H1 (cell line): ENCODE measurements at regions not wholly inside any gene's neighbourhood (a gene's known extent, or its start where the extent isn't known, plus 50 kb on each side); places are given as distances from the start of the nearest gene placed in this dataset.

Experiments
- CTCF ChIA-PET: fragments of 300-600 bp; sonication (Branson Sonifier 250); formaldehyde crosslinking; loops from one replicate; lab custom pipeline; 2021; ENCODE audit not compliant: partially characterized antibody; lab: Charles Lee
- POLR2A ChIA-PET: fragments of 300-600 bp; sonication (Branson Sonifier 250); formaldehyde crosslinking; loops from one replicate; lab custom pipeline; 2021; ENCODE audit warnings: inconsistent platforms; ENCODE audit not compliant: partially characterized antibody; lab: Charles Lee
- DNase-seq, 2 experiments: peaks; one replicate each; pipeline versions ENCODE4 v3.0.0 to v3.0.0-alpha.2; 2010 to 2022; ENCODE audit warnings: low spot score in 2 of 2, low read depth in 1 of 2, mixed read lengths in 1 of 2
- FAIRE-seq: peaks from 2 replicates; lab custom pipeline; 2011; peaks lifted over from hg19 to GRCh38; lab: Jason Lieb, UNC
- H2AFZ ChIP-seq: 2 replicates; pipeline ENCODE4 v1.8.1; 2012; ENCODE audit warnings: low read length, inconsistent platforms
- H2AK5ac ChIP-seq: 2 replicates; pipeline ENCODE4 v1.6.1; 2013; ENCODE audit warnings: low read depth, low read length
- H2BK120ac ChIP-seq: replicated peaks from 2 replicates; pipeline ENCODE3; 2013; ENCODE audit warnings: low read depth, low read length, inconsistent platforms
- H2BK12ac ChIP-seq: 2 replicates; pipeline ENCODE4 v1.6.1; 2013; ENCODE audit warnings: low read depth, low read length
- H2BK15ac ChIP-seq: 2 replicates; pipeline ENCODE4 v1.6.1; 2013; ENCODE audit warnings: low read length
- H2BK20ac ChIP-seq: 2 replicates; pipeline ENCODE4 v1.6.1; 2013; ENCODE audit warnings: low read length
- H2BK5ac ChIP-seq: 2 replicates; pipeline ENCODE4 v1.6.1; 2013; ENCODE audit warnings: low read depth, low read length
- H3K14ac ChIP-seq: 2 replicates; pipeline ENCODE4 v1.6.1; 2013; ENCODE audit warnings: inconsistent platforms; ENCODE audit not compliant: insufficient read length
- H3K18ac ChIP-seq: 2 replicates; pipeline ENCODE4 v1.6.1; 2013; ENCODE audit warnings: low read length; ENCODE audit errors: extremely low read depth
- H3K23ac ChIP-seq: 2 replicates; pipeline ENCODE4 v1.6.1; 2013; ENCODE audit warnings: inconsistent platforms; ENCODE audit not compliant: insufficient read length
- H3K23me2 ChIP-seq: 2 replicates; pipeline ENCODE4 v1.6.1; 2013; ENCODE audit warnings: low read depth, low read length
- H3K27ac ChIP-seq: 2 replicates; pipeline ENCODE4 v1.6.1; 2011; ENCODE audit warnings: low read depth, low read length, inconsistent platforms
- H3K27me3 ChIP-seq, 4 experiments: replicated peaks in 1 of 4; 1 replicate in 1 of 4; 2 replicates in 3 of 4; pipeline versions ENCODE4 v1.6.1 to v1.8.1; 2011 to 2013; ENCODE audit warnings: low read length in 3 of 4, mild to moderate bottlenecking in 3 of 4, inconsistent platforms in 2 of 4, mixed read lengths in 2 of 4, moderate library complexity in 1 of 4; ENCODE audit not compliant: control insufficient read depth in 3 of 4, insufficient read depth in 3 of 4; ENCODE audit errors: extremely low read depth in 1 of 4
- H3K36me3 ChIP-seq, 4 experiments: 2 replicates each; pipeline versions ENCODE4 v1.6.1 to v1.8.1; 2011 to 2013; ENCODE audit warnings: mild to moderate bottlenecking in 4 of 4, low read length in 3 of 4, moderate library complexity in 2 of 4, control low read depth in 1 of 4, inconsistent platforms in 1 of 4; ENCODE audit not compliant: insufficient read depth in 4 of 4, control insufficient read depth in 2 of 4
- H3K4ac ChIP-seq: replicated peaks from 2 replicates; pipeline ENCODE3; 2013; ENCODE audit warnings: low read length, low read depth, mixed read lengths, inconsistent platforms; ENCODE audit not compliant: insufficient read length
- H3K4me1 ChIP-seq, 4 experiments: replicated peaks in 1 of 4; 1 replicate in 1 of 4; 2 replicates in 3 of 4; pipeline versions ENCODE4 v1.6.1 to v1.8.1; 2011 to 2013; ENCODE audit warnings: low read length in 3 of 4, inconsistent platforms in 2 of 4, mixed read lengths in 1 of 4; ENCODE audit not compliant: insufficient read depth in 4 of 4, control insufficient read depth in 3 of 4
- H3K4me2 ChIP-seq, 2 experiments: 2 replicates each; pipeline versions ENCODE4 v1.6.1 to v1.8.1; 2011 to 2013; ENCODE audit warnings: low read depth in 2 of 2, low read length in 2 of 2, control low read depth in 1 of 2, inconsistent platforms in 1 of 2, mild to moderate bottlenecking in 1 of 2; ENCODE audit not compliant: insufficient read depth in 1 of 2
- H3K4me3 ChIP-seq, 4 experiments: fragments of 200-600, 300-600 bp in 1 of 4; sonication (generic), shearing (Covaris generic), sonication (Bioruptor Twin) in 1 of 4; 2 replicates each; pipeline versions ENCODE4 v1.5.1 to v1.8.1; 2011 to 2016; ENCODE audit warnings: low read length in 4 of 4, low read depth in 3 of 4, control low read depth in 2 of 4, inconsistent platforms in 2 of 4, mild to moderate bottlenecking in 2 of 4, mixed read lengths in 1 of 4, moderate library complexity in 1 of 4; ENCODE audit not compliant: insufficient read depth in 2 of 4; ENCODE audit errors: extremely low read depth in 1 of 4
- H3K56ac ChIP-seq: replicated peaks from 2 replicates; pipeline ENCODE3; 2013; ENCODE audit warnings: low read depth, mild to moderate bottlenecking, mixed read lengths, low read length, inconsistent platforms; ENCODE audit not compliant: insufficient read length
- H3K79me1 ChIP-seq: 2 replicates; pipeline ENCODE4 v1.6.1; 2013; ENCODE audit warnings: low read depth, low read length, control low read depth
- H3K79me2 ChIP-seq, 2 experiments: 2 replicates each; pipeline versions ENCODE4 v1.6.1 to v1.8.1; 2012 to 2013; ENCODE audit warnings: low read length in 2 of 2, mild to moderate bottlenecking in 2 of 2, inconsistent platforms in 1 of 2; ENCODE audit not compliant: insufficient read depth in 2 of 2, control insufficient read depth in 1 of 2
- H3K9ac ChIP-seq, 4 experiments: replicated peaks in 1 of 4; 1 replicate in 1 of 4; 2 replicates in 3 of 4; pipeline versions ENCODE4 v1.6.1 to v1.8.1; 2011 to 2013; ENCODE audit warnings: low read depth in 3 of 4, low read length in 3 of 4, control low read depth in 2 of 4, mild to moderate bottlenecking in 2 of 4, moderate library complexity in 2 of 4, inconsistent platforms in 1 of 4; ENCODE audit errors: extremely low read depth in 1 of 4
- H3K9me3 ChIP-seq, 2 experiments: 2 replicates each; pipeline versions ENCODE4 v1.6.1 to v1.8.1; 2012 to 2013; ENCODE audit warnings: mild to moderate bottlenecking in 2 of 2, moderate library complexity in 2 of 2, control low read depth in 1 of 2, inconsistent platforms in 1 of 2, low read depth in 1 of 2, low read length in 1 of 2, mixed read lengths in 1 of 2; ENCODE audit not compliant: insufficient read depth in 2 of 2
- H4K20me1 ChIP-seq, 2 experiments: replicated peaks in 1 of 2; 2 replicates each; pipeline versions ENCODE3 to v1.8.1; 2011 to 2013; ENCODE audit warnings: inconsistent platforms in 2 of 2, low read length in 2 of 2, mild to moderate bottlenecking in 1 of 2; ENCODE audit not compliant: insufficient read depth in 2 of 2, control insufficient read depth in 1 of 2
- H4K5ac ChIP-seq: 2 replicates; pipeline ENCODE4 v1.6.1; 2013; ENCODE audit warnings: low read length, low read depth, mixed read lengths, inconsistent platforms; ENCODE audit not compliant: insufficient read length
- H4K8ac ChIP-seq: 2 replicates; pipeline ENCODE4 v1.8.0; 2013; ENCODE audit warnings: mild to moderate bottlenecking, moderate library complexity, low read length, inconsistent platforms; ENCODE audit not compliant: insufficient read depth; ENCODE audit errors: extremely low read depth
- H4K91ac ChIP-seq: replicated peaks from 2 replicates; pipeline ENCODE3; 2013; ENCODE audit warnings: low read length, mixed read lengths, inconsistent platforms; ENCODE audit not compliant: insufficient read length
- BACH1 ChIP-seq: IDR thresholded peaks from 2 replicates; pipeline ENCODE4 v1.6.1; 2012; ENCODE audit warnings: low read length, improper control_type of control experiment
- BRCA1 ChIP-seq: IDR thresholded peaks from 2 replicates; pipeline ENCODE4 v1.6.1; 2012; ENCODE audit warnings: low read depth, low read length, improper control_type of control experiment
- CHD1 ChIP-seq: IDR thresholded peaks from 2 replicates; pipeline ENCODE4 v1.6.1; 2012; ENCODE audit warnings: low read depth, low read length, improper control_type of control experiment
- CHD2 ChIP-seq: IDR thresholded peaks from 2 replicates; pipeline ENCODE4 v1.6.1; 2012; ENCODE audit warnings: low read length, improper control_type of control experiment
- EZH2 ChIP-seq: fragments of 200-600 bp; sonication (generic); IDR thresholded peaks from 2 replicates; pipeline ENCODE4 v1.7.1; 2012; ENCODE audit warnings: low read depth, mild to moderate bottlenecking, moderate library complexity, low read length, inconsistent platforms; ENCODE audit not compliant: severe bottlenecking
- JUN ChIP-seq: IDR thresholded peaks from 2 replicates; pipeline ENCODE4 v1.6.1; 2011; ENCODE audit warnings: low read depth, mild to moderate bottlenecking, improper control_type of control experiment, low read length
- JUND ChIP-seq: IDR thresholded peaks from 2 replicates; pipeline ENCODE4 v1.6.1; 2011; ENCODE audit warnings: mild to moderate bottlenecking, improper control_type of control experiment, low read length
- KDM4A ChIP-seq: IDR thresholded peaks from one replicate; pipeline ENCODE4 v1.7.1; 2012; ENCODE audit warnings: low read depth, mild to moderate bottlenecking, moderate library complexity, low read length, inconsistent platforms; ENCODE audit not compliant: severe bottlenecking
- SIN3A ChIP-seq, 2 experiments: IDR thresholded peaks in 1 of 2; conservative IDR thresholded peaks in 1 of 2; 2 replicates each; pipeline ENCODE4 v1.6.1; 2011 to 2012; ENCODE audit warnings: low read length in 2 of 2, improper control_type of control experiment in 1 of 2, low read depth in 1 of 2, mild to moderate bottlenecking in 1 of 2
- SP2 ChIP-seq: IDR thresholded peaks from 2 replicates; pipeline ENCODE4 v1.6.1; 2012; ENCODE audit warnings: mild to moderate bottlenecking, low read length, inconsistent platforms
- SP4 ChIP-seq: IDR thresholded peaks from 2 replicates; pipeline ENCODE4 v1.6.1; 2012; ENCODE audit warnings: low read length, inconsistent platforms
- TAF7 ChIP-seq: optimal IDR thresholded peaks from 2 replicates; pipeline ENCODE3; 2011; ENCODE audit warnings: low read depth, mild to moderate bottlenecking, inconsistent platforms, low read length, moderate library complexity, borderline replicate concordance
- TEAD4 ChIP-seq: IDR thresholded peaks from 2 replicates; pipeline ENCODE4 v1.6.1; 2012; ENCODE audit warnings: low read depth, low read length, inconsistent platforms, mixed read lengths
- WGBS, 2 experiments: shearing (Covaris generic) in 1 of 2; methylation state at CpG; one replicate each; pipeline versions ENCODE4 v1.1.6 to v1.1.7; 2013 to 2015; ENCODE audit warnings: low lambda C conversion rate in 2 of 2, mixed read lengths in 2 of 2, inconsistent platforms in 1 of 2, low coverage in 1 of 2, missing lambda C conversion rate in 1 of 2; ENCODE audit not compliant: insufficient replicate concordance in 2 of 2, insufficient coverage in 1 of 2, insufficient read length in 1 of 2; ENCODE audit errors: extremely low coverage in 1 of 2, missing lambda C conversion rate in 1 of 2; 5-methylcytosine and 5-hydroxymethylcytosine counted together
- TF ChIP-seq, protein P1 (sequence below): IDR thresholded peaks from 2 replicates; pipeline ENCODE4 v1.6.1; 2012; ENCODE audit warnings: low read length, inconsistent platforms

GRCh38 chr21:35720208-35720731 is 340.1 kb downstream of the SETD4 start:
- no peak overlapping the region for H3K14ac ChIP-seq
- no peak overlapping the region for H2BK5ac ChIP-seq
- no peaks in the 10 kb centered on the region for H3K4me1 ChIP-seq
- H2AFZ ChIP-seq = no peak overlapping the region
- FAIRE-seq (no peak), DNase-seq (no peak)
- ChIA-PET CTCF (interaction anchor here (1.0 kb wide), 1 partner anchor 120 kb away, joined by 4 read pairs; no protein-coding TSS in a partner anchor), POLR2A (no interaction called here)
- H3K23ac ChIP-seq = no peak overlapping the region
- WGBS, 2 experiments = 82% methylated on average over 6 of the region's 6 CpGs; no CpG with 5 or more reads in 1 of the 2 experiments
- no peak overlapping the region for H3K27ac ChIP-seq
- H2BK120ac ChIP-seq = no peak overlapping the region
- no peaks in the 10 kb centered on the region for H3K23me2 ChIP-seq
- H2AK5ac ChIP-seq = no peak overlapping the region
- no peak overlapping the region for H3K4me2 ChIP-seq
- no peak overlapping the region for H3K56ac ChIP-seq
- H3K79me2 ChIP-seq = no peaks in the 10 kb centered on the region
- no peak overlapping the region for H3K9ac ChIP-seq
- no peak overlapping the region for H3K4me3 ChIP-seq
- no peaks in the 10 kb centered on the region for H4K20me1 ChIP-seq
- no peak overlapping the region for H3K4ac ChIP-seq
- no peaks in the 10 kb centered on the region; a peak in 2 of 4 replicates for H3K9me3 ChIP-seq
- no peak overlapping the region for H2BK12ac ChIP-seq
- H4K8ac ChIP-seq = no peak overlapping the region
- no peaks in the 10 kb centered on the region for H3K79me1 ChIP-seq
- no peak overlapping the region for H4K5ac ChIP-seq
- H2BK15ac ChIP-seq = no peak overlapping the region
- H2BK20ac ChIP-seq = no peak overlapping the region
- H3K36me3 ChIP-seq = no peaks in the 10 kb centered on the region
- H3K18ac ChIP-seq = no peak overlapping the region
- H3K27me3 ChIP-seq = peaks cover 0 to 8% (median 6%) of the 10 kb centered on the region in 4 experiments; a peak in 3 of 7 replicates
- no peak overlapping the region for H4K91ac ChIP-seq
- TF ChIP-seq EZH2 (no peak), TAF7 (no peak), BACH1 (no peak), KDM4A (no peak), JUN (no peak), CHD1 (no peak), SP4 (no peak), SIN3A (conservative IDR thresholded peaks at IDR 0.05 in 1 of 2, IDR thresholded peaks at IDR 0.05 in 1 of 2; ENCODE audit: low read depth in 1 of 2, low read length in 2 of 2) (no peak), JUND (no peak), BRCA1 (no peak), TEAD4 (no peak), CHD2 (no peak), SP2 (no peak)
- TF ChIP-seq, protein P1, sequence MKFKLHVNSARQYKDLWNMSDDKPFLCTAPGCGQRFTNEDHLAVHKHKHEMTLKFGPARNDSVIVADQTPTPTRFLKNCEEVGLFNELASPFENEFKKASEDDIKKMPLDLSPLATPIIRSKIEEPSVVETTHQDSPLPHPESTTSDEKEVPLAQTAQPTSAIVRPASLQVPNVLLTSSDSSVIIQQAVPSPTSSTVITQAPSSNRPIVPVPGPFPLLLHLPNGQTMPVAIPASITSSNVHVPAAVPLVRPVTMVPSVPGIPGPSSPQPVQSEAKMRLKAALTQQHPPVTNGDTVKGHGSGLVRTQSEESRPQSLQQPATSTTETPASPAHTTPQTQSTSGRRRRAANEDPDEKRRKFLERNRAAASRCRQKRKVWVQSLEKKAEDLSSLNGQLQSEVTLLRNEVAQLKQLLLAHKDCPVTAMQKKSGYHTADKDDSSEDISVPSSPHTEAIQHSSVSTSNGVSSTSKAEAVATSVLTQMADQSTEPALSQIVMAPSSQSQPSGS = no peak
